ENCODE measurements at regions not wholly inside any gene's neighbourhood (a gene's known extent, or its start where the extent isn't known, plus 50 kb on each side); places are given as distances from the start of the nearest gene placed in this dataset.

DNA sequence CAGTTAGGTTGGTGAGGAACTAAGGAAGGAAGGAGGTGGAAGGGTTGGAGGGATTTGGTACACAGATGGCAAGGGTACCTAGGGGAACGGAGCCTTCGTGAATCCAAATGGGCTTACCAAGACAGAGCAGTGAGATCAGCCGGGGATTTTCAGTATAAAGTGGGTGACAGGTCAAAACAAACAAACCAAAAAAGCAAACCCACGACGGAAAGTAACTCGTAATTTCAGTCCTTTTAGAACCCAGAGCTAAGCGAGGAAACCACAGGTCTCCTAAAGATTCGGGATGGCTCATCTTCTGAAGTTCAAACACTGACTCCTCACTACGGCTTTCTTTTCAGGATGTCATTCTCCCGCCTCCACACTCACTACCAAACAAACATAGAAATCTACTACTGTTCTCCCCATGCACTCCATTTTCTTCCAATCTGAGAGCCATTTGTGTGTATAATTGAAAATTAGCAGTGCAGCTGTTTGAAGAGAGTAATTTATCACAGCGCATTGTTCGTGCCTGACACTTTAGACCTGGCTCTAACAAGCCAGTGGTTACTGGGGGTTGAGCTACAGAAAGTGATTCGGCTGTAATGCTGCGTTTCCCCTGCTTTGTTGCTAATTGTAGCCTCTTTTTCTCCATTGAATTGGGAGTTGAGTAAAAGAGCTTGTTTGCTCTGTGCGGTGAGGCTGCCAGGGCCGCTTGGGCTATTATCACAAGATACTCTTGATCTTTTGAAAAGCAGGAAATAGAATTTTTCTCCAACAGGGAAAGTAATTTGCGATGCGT, 64.7 kb upstream of the CCDC39 start:
- intact Hi-C loops (cut with DNase I): no loop called here
- H3K4me3 ChIP-seq: no peak overlapping the region
- H3K27me3 ChIP-seq: no peaks in the 10 kb centered on the region
- TF ChIP-seq POLR2A (IDR thresholded peaks at IDR 0.05): no peak
- TF ChIP-seq, protein P1, sequence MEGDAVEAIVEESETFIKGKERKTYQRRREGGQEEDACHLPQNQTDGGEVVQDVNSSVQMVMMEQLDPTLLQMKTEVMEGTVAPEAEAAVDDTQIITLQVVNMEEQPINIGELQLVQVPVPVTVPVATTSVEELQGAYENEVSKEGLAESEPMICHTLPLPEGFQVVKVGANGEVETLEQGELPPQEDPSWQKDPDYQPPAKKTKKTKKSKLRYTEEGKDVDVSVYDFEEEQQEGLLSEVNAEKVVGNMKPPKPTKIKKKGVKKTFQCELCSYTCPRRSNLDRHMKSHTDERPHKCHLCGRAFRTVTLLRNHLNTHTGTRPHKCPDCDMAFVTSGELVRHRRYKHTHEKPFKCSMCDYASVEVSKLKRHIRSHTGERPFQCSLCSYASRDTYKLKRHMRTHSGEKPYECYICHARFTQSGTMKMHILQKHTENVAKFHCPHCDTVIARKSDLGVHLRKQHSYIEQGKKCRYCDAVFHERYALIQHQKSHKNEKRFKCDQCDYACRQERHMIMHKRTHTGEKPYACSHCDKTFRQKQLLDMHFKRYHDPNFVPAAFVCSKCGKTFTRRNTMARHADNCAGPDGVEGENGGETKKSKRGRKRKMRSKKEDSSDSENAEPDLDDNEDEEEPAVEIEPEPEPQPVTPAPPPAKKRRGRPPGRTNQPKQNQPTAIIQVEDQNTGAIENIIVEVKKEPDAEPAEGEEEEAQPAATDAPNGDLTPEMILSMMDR (IDR thresholded peaks at IDR 0.05): no peak
- no peak for TF ChIP-seq EP300 (IDR thresholded peaks at IDR 0.05)
- TF ChIP-seq POLR2AphosphoS5 (IDR thresholded peaks at IDR 0.05): no peak
- H3K4me1 ChIP-seq: no peaks in the 10 kb centered on the region
- DNase-seq: no peak
- WGBS, 2 donors: 34 to 48% methylated on average over 18 of the region's 18 CpGs
- H3K27ac ChIP-seq: no peak overlapping the region
- no peaks in the 10 kb centered on the region for H3K9me3 ChIP-seq
- H3K36me3 ChIP-seq: no peaks in the 10 kb centered on the region

DNA sequence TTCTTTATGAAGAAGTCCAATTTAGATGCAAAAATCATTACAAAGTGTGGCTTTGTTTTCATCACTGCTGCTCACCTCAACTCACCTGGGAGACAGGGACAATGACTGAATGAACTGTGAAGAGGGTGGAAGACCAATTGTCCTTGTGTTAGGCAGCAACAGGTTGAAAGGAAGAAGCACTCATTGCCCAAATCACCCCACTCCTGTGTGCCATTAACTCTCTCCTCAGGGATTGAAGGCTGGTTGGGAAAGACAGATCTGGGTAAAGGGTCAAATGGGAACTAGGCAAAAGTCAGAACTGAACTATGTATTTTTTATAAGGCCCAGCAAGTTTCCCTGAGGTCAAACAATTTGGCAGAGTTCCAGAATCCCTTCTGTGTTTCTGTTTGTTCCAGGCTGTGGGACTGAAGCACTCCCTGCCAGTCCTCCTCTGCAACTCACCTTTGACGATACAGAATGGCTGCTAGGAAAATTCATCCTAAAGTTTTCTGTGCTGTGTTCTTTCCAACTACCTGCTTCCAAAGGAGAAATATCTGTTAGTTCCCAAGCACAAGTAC, 68.6 kb upstream of the CCDC39 start:
- no peaks in the 10 kb centered on the region for H3K27me3 ChIP-seq
- 21 to 62% methylated on average over 1 of the region's 1 CpG for WGBS, 2 donors
- no peak for DNase-seq
- no peaks in the 10 kb centered on the region for H3K4me1 ChIP-seq
- TF ChIP-seq, protein P1 (IDR thresholded peaks at IDR 0.05): no peak
- no peak for TF ChIP-seq POLR2A (IDR thresholded peaks at IDR 0.05)
- no peak for TF ChIP-seq EP300 (IDR thresholded peaks at IDR 0.05)
- TF ChIP-seq POLR2AphosphoS5 (IDR thresholded peaks at IDR 0.05): no peak
- no peaks in the 10 kb centered on the region for H3K36me3 ChIP-seq
- intact Hi-C loops (cut with DNase I): no loop called here
- H3K4me3 ChIP-seq: no peak overlapping the region
- no peaks in the 10 kb centered on the region for H3K9me3 ChIP-seq
- no peak overlapping the region for H3K27ac ChIP-seq

DNA sequence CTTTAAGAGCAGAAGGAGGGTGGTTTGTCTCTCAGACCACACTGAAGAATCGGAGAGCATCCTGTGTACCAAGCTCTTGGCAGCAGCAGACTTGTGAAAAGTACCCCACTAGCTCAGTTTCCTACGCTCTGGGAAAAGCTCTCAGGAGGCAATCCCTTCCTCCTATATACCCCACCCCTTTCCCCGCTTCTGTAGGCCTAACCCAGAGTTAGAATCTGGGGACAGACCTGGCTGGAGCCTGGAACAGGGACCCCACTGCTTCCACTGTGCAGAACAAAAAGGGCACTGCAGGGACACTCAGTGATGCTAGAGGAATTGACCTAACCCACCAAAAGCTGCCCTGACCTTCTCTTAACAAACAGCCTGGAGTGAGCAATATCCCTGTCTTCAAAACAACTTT, 70.0 kb upstream of the CCDC39 start:
- no peak overlapping the region for H3K4me3 ChIP-seq
- no peak overlapping the region for H3K27ac ChIP-seq
- no peaks in the 10 kb centered on the region for H3K4me1 ChIP-seq
- TF ChIP-seq POLR2AphosphoS5 (IDR thresholded peaks at IDR 0.05) (no peak), EP300 (IDR thresholded peaks at IDR 0.05) (no peak), POLR2A (IDR thresholded peaks at IDR 0.05) (no peak)
- TF ChIP-seq, protein P1 (IDR thresholded peaks at IDR 0.05): no peak
- DNase-seq: no peak
- H3K27me3 ChIP-seq: no peaks in the 10 kb centered on the region
- intact Hi-C loops (cut with DNase I): no loop called here
- WGBS, 2 donors: 69% methylated on average over 3 of the region's 3 CpGs
- no peaks in the 10 kb centered on the region for H3K9me3 ChIP-seq
- H3K36me3 ChIP-seq: no peaks in the 10 kb centered on the region

DNA sequence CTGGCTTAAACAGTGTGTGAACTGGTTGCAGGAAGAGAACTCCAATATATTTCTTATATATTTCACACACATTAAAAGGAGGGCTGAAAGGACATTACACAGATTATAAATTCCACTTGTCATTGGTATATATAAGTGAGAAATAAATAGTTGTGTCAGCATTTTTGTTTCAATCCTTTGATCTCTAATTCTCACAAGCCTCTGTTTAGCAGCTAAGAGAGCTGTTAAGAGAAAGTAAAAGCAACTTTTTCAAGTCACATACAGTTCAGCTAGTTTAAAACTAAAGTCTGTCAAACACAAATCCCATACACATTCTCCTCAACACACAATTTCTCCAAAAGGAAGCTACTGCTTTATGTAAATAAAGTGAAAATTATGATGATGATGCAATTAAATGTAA, 70.5 kb upstream of the CCDC39 start:
- H3K27ac ChIP-seq: no peak overlapping the region
- no peaks in the 10 kb centered on the region for H3K9me3 ChIP-seq
- no peak overlapping the region for H3K4me3 ChIP-seq
- H3K4me1 ChIP-seq: no peaks in the 10 kb centered on the region
- intact Hi-C loops (cut with DNase I): no loop called here
- H3K27me3 ChIP-seq: no peaks in the 10 kb centered on the region
- no peaks in the 10 kb centered on the region for H3K36me3 ChIP-seq
- no peak for TF ChIP-seq POLR2AphosphoS5 (IDR thresholded peaks at IDR 0.05)
- TF ChIP-seq EP300 (IDR thresholded peaks at IDR 0.05): no peak
- TF ChIP-seq, protein P1 (IDR thresholded peaks at IDR 0.05): no peak
- TF ChIP-seq POLR2A (IDR thresholded peaks at IDR 0.05): no peak
- no peak for DNase-seq
